ENCODE measurements at regions not wholly inside any gene's neighbourhood (a gene's known extent, or its start where the extent isn't known, plus 50 kb on each side); places are given as distances from the start of the nearest gene placed in this dataset.

DNA sequence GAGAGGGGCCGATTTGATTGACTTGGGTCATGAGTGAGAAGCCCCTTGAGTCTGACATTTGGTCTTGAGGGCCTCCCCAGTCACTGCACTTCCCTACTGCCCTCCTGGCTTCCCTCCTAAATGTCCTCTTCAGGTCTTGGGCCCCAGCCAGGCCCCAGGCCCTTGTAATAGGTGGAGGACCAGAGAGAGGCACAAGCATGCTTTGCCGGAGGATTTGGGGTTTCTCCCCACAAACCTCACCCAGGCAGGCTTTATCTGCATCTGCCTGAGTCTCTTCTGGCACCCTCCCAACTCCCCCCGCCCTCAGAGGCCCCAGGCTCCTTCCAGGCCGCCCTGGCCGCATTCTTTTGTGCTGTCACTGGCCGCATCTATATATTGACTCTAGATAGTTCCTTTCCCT lies 270.7 kb downstream of the HAUS1 start:
- DNase-seq (ENCODE audit: low read depth in 2 of 2, low spot score in 1 of 2): no peak

GRCh38 chr18:46377557-46377956 lies 273.4 kb downstream of the HAUS1 start:
- DNase-seq (ENCODE audit: low read depth in 2 of 2, low spot score in 1 of 2): no peak

DNA sequence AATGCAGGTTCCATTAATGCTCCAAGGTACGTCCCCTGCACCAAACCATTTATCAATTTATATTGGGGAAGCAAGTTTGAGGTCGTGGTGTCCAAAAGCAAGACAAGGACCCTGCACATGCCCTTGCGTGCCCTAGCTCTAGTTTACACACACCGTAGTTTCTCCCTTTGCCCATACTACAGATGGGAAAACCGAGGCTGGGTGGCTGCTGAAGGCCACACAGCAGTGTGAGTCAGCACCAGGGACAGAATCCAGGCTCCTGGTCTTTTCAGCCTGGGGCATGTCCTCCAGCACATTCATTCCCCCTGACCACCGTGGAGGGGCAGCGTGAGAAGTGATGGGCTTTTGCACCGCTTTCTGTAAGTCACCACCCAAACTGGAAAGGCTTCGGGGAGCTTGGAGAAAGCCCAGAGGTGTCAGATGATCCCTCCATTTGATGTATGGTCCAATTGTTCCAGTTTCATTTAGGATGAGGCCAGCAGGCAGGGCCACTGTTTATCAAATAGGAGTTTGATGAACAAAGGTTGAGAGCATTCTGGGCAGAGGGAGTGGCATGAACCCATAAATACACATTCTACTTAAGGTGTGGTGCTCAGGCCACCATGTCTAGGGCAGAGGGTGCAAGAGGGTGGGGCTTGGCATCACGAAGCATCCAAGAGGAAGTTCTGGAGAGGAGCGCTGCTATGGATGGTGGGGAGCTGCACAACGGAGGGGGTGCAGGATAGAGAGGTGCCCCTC lies 274.1 kb downstream of the HAUS1 start:
- DNase-seq (ENCODE audit: low read depth in 2 of 2, low spot score in 1 of 2): no peak

DNA sequence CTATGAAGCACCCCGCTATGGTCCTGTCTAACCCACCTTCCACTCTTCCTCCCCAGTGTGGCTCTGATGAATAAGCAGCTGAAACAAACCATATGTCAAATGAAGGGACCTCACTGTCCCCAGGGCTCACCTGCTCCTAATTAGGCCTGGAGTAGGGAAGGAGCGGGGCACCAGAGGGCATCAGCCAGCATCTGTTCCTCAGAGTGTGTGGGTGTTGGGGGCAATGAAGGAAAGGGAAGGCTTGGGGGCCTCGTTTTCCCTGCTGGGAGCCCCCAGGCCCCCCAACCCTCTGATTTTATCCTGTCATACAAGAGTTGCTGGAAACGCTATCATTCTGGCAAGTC lies 274.7 kb downstream of the HAUS1 start:
- no peak for DNase-seq (ENCODE audit: low read depth in 2 of 2, low spot score in 1 of 2)

GRCh38 chr18:46379323-46379950 lies 275.3 kb downstream of the HAUS1 start:
- DNase-seq (ENCODE audit: low read depth in 2 of 2, low spot score in 1 of 2): no peak

DNA sequence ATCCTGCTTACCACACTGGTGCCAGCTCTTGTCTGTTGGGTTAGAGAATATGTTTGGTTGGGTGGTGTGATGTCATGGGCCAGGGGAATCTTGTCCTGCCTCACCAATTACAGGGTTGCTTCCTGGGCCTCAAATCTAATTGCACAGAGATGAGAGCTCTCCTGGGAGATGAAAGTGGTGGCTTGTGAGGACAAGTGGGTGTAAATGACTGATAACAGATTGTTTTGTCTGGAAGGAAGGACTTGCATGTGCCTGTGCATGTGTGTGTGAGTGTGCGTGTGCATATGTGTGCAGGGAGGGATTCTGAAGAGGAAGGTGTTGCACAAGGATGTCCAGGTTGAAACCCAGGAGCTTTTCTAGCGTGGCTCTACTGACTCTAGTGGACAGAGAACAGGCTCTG lies 271.9 kb downstream of the LOXHD1 start:
- no peak for DNase-seq (ENCODE audit: low read depth in 2 of 2, low spot score in 1 of 2)

GRCh38 chr18:46386788-46387187 lies 270.2 kb downstream of the LOXHD1 start:
- DNase-seq (ENCODE audit: low read depth in 2 of 2, low spot score in 1 of 2): no peak

- no peak for DNase-seq (ENCODE audit: low read depth in 2 of 2, low spot score in 1 of 2)
Measured at GRCh38 chr18:46387441-46388131, 269.4 kb downstream of the LOXHD1 start.

GRCh38 chr18:46388286-46388685 lies 268.7 kb downstream of the LOXHD1 start:
- DNase-seq (ENCODE audit: low read depth in 2 of 2, low spot score in 1 of 2): no peak

GRCh38 chr18:46392576-46392975 lies 264.4 kb downstream of the LOXHD1 start:
- no peak for DNase-seq (ENCODE audit: low read depth in 2 of 2, low spot score in 1 of 2)

- no peak for DNase-seq (ENCODE audit: low read depth in 2 of 2, low spot score in 1 of 2)
Measured at GRCh38 chr18:46393230-46393629, 263.8 kb downstream of the LOXHD1 start.

DNA sequence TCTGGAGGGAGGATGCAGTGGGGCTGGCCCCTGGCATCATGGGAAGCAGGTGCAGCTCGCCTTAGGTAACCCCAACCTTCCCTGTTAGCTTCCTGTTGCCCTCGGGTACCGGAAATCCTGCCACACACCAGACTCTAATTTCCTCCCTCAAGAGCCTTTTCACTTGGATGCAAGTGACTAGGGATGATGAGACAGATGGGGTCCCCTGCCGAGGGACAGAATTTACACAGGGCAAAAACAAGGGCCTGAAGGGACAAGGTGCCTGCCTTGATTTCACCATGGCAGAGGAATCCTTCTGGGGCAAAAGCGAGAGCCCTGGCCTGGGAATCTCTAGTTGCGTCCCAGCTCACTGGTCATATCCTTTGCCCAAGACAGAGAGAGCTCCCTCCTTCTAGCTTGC lies 263.1 kb downstream of the LOXHD1 start:
- DNase-seq (ENCODE audit: low read depth in 2 of 2, low spot score in 1 of 2): no peak

DNA sequence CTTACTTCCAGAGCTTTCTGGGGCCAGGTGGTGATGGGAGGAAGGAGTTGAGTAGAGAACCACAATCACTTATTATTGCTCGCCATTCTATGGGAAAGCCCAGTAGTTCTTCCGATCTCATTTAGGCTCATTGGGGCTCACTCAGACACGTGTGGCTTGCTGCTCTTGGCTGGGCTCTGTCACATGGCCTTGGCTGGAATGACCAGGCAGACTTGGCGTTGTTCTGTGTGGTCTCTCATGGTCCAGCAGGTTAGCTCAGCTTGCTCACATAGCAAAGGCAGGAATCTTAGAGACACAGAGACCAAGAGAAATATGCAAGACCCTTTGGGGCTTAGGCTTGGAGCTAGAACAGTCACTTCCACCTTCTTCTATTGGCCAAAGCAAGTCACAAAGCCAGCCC lies 261.2 kb downstream of the LOXHD1 start:
- DNase-seq (ENCODE audit: low read depth in 2 of 2, low spot score in 1 of 2): no peak

DNA sequence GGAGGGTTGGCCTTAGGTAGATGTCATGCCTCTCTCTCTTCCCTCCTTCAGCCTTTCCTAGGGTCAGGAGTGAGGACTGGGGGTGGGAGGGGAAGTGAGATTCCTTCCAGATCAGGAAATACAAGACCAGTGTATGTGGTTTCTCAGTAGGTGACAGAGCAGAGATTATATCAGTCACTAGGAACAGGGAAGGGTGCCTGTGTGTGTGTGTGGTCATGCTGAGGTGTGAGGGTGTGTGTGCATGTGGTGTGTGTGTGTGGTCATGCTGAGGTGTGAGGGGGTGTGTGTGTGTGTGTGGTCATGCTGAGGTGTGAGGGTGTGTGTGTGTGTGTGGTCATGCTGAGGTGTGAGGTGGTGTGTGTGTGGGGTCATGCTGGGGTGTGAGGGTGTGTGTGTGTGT lies 259.8 kb downstream of the LOXHD1 start:
- no peak for DNase-seq (ENCODE audit: low read depth in 2 of 2, low spot score in 1 of 2)

GRCh38 chr18:46398005-46398404 lies 259.0 kb downstream of the LOXHD1 start:
- DNase-seq (ENCODE audit: low read depth in 2 of 2, low spot score in 1 of 2): no peak

DNA sequence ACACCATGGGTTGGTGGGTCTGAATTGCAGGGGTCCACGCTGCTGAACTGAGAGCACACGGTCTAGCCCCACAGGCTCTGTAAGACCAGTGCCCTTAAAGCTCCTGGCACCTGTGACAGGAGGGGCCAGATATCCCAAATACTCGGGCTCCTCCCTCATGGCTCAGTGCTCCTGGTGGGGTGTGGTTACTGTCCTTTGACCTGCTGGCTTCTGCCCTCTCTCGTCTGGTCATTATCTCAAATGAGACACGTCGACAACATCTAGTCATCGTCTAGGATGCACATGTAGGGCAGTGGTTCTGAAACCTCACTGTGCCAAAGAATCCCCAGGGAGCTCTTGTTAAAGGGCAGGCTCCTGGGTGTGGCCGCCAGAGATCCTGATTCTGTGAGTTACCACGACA lies 258.4 kb downstream of the LOXHD1 start:
- DNase-seq (ENCODE audit: low read depth in 2 of 2, low spot score in 1 of 2): no peak

DNA sequence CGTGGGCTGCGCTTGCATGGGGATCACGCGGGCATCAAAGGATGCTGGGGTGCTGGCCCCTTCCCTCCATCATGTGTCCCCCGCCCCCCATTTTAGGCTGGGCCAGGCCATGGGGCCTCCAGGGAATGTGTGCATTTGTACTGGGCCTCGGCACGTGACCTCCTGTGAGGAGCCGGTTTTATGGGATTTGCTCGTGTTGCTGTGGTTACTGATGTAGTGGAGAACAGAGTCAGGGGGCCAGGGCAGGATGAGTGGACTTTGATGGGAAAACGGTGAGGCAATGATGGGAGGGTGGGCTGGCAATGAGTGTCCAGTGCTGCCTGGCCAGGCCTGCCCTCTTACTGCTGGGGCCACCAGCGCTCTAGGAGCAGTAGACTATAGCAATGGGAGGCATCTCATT lies 257.7 kb downstream of the LOXHD1 start:
- DNase-seq (ENCODE audit: low read depth in 2 of 2, low spot score in 1 of 2): no peak

DNA sequence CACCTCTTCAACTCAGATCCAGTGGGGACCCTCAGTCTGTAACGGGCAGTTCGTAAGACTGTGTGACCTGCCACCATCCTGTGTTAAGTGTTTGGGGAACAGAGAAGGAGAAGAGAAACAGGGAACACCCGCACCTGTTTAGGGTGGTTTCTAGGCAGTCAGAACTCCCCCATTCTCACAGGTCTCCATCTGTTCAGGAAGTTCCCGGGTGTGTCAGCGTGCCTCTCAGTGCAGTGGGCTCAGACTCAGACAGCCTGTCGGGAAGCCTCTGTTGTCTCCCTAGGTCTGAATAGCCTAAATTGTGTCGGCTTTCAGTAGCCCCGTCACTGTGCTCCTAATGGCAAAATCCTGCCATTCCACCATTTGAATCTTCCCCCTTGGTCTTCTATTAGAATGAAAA lies 256.6 kb downstream of the LOXHD1 start:
- DNase-seq (ENCODE audit: low read depth in 2 of 2, low spot score in 1 of 2): no peak

DNA sequence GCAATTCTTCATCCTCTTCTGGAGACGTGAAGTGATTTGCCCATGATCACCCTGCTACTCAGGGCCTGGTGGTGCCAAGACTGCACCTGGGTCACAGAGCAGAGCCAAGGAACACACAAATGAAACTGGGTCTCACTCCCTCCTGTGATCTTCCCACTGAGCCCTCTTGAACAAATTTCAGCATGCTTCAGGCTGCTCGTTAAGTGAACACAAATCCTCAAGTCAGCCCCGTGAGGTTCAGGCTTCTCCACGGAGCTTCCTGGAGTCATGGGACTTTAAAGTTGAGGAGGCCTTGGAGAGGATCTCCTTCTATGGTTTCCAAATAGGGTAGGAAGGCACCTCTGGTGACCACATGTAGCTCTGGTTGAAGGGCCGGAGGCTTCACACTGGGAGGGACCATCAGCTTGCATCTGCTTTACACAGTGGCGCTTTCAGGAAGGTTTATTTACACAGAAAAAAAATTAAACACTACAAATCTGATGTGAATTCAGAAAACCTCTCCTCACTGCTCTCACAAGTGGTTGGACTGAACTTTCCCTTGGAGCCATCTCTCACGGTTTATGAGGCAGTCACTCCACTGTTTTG lies 255.4 kb downstream of the LOXHD1 start:
- DNase-seq (ENCODE audit: low read depth in 2 of 2, low spot score in 1 of 2): no peak

DNA sequence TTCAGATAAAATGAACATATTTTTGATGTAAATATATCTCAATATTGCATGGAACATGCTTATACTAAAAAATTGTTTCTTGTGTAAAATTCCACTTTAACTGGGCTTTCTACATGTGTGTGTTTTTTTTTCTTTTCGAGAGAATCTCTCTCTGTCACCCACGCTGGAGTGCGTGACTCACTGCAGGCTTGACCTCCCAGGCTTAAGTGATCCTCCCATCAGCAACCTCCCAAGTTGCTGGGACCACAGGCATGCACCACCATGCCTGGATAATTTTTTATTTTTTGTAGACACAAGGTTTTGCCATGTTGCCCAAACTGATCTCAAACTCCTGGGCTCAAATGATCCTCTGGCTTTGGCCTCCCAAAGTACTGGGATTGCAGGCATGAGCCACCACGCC lies 254.6 kb downstream of the LOXHD1 start:
- DNase-seq (ENCODE audit: low read depth in 2 of 2, low spot score in 1 of 2): no peak

DNA sequence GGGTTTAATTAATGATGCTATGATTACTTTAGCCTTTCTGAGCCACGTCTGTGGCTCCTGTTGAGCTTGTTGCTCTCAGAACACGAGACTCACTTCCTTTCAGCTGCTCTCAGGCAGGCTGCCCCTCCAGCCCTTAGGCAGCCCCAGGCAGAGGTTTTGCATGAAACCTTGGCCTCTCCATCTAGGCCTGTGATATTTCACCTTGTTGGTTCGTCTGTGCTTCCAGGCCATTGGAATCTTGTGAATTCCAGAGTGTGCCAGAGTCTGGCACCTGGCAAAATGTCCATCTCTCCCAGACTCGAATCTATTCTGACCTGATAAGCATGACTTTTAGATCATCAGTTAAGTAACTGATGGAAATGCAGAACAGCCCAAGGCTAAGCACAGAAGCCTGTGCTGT lies 254.1 kb downstream of the LOXHD1 start:
- DNase-seq (ENCODE audit: low read depth in 2 of 2, low spot score in 1 of 2): no peak

GRCh38 chr18:46405832-46406538 lies 251.0 kb downstream of the LOXHD1 start:
- no peak for DNase-seq (ENCODE audit: low read depth in 2 of 2, low spot score in 1 of 2)
